T1000 (cell line): ENCODE measurements at regions not wholly inside any gene's neighbourhood (a gene's known extent, or its start where the extent isn't known, plus 50 kb on each side); places are given as distances from the start of the nearest gene placed in this dataset.

ENCODE experiments used
- DNase-seq: peaks from one replicate; lab custom pipeline; 2025; ENCODE audit warnings: mixed read lengths; lab: John Stamatoyannopoulos, UW

GRCh38 chr6:104418839-104419238, 440.9 kb downstream of the HACE1 start:
- no peak for DNase-seq

DNA sequence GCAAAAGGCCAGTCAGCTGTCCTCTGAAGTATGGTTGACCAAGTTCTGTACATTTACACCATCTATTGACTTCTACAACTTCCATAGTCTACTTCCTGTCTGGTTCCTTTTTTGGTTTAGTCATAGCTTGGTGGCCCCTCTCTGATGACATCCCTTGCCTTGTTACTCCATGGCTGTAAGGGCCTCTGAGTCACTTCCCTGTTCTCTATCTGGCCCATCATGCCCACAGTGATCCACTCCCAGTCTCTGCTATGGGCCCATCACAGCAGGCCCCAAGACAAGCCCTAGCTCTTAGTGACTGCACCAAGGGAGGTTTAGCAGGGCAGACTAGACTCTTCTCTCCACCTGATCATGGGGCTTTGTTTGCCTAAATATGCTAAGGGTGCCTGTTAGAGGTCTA, 441.6 kb downstream of the HACE1 start:
- no peak for DNase-seq

GRCh38 chr6:104414723-104415122, 445.0 kb downstream of the HACE1 start:
- no peak for DNase-seq

GRCh38 chr6:104413767-104414166, 446.0 kb downstream of the HACE1 start:
- DNase-seq, result no peak

GRCh38 chr6:104411302-104411701, 448.4 kb downstream of the HACE1 start:
- no peak for DNase-seq

- no peak for DNase-seq
These were observed 449.8 kb downstream of the HACE1 start for GRCh38 chr6:104409913-104410312.

GRCh38 chr6:104407957-104408356, 451.8 kb downstream of the HACE1 start:
- DNase-seq, result no peak

GRCh38 chr6:104404377-104404776, 455.3 kb downstream of the HACE1 start:
- no peak for DNase-seq

- DNase-seq, result no peak
These were observed 457.1 kb downstream of the HACE1 start for GRCh38 chr6:104402572-104402971.

GRCh38 chr6:104401926-104402325, 457.8 kb downstream of the HACE1 start:
- DNase-seq, result no peak

DNA sequence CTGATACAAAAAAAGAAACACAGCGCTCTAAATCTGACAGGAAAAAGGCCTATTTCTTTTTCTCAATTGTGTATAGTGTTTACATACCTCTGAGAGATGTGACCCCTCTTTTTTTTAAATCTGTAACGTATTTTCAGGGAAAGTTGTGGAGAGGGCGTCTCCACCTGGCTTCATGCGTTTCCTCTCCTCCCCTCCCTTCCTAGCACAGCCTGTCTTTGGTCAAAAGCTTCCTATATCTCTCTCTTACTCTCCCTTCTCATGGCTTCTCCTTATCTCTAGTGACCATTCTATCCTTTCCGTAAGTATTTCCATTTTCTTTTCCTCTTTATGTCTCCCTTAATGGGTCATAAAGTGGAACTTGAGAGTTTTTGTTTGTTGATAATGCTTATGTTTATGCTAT, 458.9 kb downstream of the HACE1 start:
- no peak for DNase-seq

- no peak for DNase-seq
These were observed 463.6 kb downstream of the HACE1 start for GRCh38 chr6:104396077-104396476.

DNA sequence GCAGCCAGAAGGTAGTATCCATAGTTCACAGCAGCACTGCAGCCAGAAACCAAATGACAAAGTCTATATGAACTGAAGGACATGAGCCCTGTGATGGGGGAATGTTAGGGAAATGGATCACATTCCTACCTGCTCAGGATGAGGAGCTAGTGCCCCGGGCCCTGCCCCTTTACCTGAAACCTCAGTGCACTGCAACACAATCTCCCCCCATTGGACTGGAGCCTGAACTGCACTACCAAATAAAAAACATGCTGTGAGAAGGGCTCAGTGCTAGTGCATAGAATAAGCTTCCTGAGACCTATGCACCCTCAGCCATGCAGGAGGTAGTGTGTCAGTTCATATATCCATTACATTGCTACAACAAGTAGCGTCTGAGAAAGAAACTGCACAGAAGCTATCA, 477.8 kb downstream of the HACE1 start:
- no peak for DNase-seq

DNA sequence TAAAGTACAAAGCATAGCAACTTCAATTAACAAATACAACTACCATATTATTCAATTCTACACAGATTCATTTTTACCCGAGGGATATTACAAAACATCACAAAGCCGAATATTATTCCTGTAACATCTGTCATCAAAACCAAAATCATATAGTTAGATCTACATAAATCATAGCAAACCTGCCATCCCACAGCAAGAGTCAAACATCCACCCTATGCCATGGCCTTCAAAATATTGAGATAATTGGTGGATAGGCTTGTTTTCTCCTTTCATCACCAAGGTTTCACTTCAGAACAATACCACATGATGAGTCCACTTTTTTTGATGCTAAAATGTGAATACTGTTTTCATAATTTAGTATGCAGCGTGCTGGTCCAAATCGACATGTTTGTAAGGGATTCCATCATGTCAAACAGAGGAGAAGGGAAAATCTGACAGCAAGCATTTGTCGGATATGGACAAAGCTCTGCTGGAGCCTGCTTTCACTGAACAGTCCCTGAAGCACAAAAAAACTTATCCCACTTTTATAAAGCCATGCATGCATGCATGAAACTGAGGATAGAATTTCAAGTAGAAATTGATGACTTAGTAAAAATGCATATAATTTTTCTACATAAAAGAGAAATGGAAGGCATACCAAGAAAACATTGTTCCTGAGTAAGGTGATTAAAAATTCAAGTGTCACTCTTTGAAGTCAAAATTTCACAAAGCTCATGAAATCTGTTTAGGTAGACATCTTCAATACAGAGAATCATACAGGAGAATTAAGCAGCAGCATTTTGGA, 494.1 kb downstream of the HACE1 start:
- no peak for DNase-seq

DNA sequence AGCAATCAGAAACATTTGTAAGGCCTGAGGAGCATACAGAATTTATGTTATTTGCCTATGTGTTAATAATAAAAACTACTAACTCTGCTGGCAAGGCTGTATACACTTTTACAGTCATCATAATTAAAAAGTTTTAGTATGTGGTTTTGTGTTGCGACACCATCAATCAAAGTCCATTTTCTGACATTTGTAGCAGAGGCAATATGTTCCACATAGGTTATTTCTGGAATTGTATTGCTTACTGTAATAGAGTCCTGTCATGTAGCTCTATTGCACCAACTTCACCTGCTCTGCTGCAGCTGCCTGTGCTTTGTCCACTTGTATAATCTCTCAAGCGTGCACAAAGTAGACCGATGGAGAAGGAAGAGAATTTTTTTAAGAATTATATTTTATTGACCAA, 501.8 kb downstream of the HACE1 start:
- DNase-seq, result no peak

- DNase-seq, result no peak
These were observed 503.5 kb downstream of the HACE1 start for GRCh38 chr6:104356197-104356596.

GRCh38 chr6:104349191-104349590, 510.5 kb downstream of the HACE1 start:
- DNase-seq, result no peak

DNA sequence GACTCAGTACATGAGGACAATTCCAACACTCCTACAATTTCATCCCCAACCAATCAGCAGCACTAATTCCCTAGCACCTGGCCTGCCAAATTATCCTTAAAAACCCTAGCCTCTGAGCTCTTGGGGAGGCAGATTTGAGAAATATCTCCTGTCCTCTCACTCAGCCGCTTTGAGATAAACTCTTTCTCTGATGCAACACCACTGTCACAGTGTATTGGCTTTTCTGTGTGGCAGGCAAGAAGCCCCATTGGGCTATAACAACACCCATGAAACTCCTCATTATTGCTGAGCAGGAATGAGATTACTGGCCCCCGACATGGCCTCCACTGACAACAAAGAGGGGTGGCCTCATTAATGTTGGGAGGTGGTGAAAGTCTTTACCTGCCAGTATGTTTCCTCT, 515.5 kb downstream of the HACE1 start:
- no peak for DNase-seq

- no peak for DNase-seq
These were observed 527.4 kb downstream of the HACE1 start for GRCh38 chr6:104332364-104332763.

DNA sequence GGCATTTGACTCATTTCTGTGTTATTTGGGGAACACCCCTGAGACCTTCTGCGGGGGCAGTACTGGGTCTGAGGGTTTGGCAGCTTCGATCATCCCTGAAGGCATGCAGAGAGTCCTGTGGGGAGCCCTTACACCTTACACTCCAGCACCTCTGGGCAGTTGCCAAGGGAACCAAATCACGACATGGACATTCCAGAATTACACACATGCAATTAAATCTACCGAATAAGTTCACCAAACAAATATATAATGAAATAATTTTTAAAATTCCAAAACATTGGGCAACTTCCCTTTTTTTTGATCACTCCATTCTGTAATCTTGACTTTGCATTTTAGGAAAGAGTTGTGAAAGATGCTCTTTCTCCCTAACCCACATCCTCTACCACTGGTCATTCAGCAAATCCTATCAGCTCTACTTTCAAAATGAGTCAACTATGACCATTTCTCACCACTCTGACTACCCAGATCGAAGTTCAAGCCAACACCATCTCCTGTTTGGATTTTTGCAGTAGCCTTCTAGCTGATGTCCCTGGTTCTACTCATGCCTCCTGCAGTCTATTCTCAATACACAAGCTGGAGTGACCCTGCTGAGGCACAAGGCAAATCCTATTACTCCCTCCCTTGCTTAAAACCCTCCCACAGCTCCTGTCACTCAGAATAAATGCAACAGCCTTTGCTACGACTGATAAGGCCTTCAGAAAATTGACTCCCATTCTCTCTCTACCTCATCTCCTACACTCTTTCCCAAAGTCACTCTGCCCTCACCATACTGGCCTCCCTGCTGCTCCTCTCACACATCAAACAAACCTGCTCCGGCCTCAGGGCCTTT, 533.3 kb downstream of the HACE1 start:
- DNase-seq, result peak; percentile 69

DNA sequence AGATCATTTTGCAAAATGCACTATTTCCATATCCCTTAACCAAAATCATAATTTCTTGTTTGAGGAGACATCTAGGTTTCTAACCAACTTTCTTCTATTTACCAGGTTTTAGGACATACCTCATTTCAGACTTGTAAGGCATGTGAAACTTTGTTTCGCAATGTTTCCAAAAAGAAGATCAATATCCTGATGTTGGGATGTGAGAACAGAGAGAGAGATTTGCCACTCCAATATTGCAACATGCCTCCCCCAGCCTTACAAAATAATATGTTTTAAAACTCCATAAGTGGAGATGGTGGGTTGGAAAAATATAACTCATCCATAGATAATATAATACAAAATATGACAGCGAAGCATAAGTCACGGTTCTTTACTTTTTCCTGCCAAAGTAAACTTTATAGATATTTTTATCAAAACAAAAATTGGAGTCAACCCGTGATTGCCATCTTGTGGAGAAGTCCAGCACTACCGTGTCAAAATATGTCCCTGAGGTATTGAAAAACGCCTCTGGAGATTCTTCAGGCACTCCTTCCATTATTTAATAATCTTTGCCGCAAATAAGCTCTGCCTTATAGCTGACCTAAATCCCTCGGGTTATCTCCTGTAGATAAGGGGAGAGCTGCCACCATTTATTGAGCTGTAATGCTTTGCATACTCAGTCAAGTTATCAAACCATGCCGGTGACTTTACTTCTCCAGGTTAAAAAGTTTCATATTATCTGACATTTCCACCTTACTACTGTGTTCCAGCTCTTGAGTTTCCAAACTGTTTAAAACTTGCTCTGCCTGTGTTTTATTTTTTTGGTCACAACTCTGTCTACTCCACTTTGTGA, 534.2 kb downstream of the HACE1 start:
- DNase-seq, result peak; percentile 24

DNA sequence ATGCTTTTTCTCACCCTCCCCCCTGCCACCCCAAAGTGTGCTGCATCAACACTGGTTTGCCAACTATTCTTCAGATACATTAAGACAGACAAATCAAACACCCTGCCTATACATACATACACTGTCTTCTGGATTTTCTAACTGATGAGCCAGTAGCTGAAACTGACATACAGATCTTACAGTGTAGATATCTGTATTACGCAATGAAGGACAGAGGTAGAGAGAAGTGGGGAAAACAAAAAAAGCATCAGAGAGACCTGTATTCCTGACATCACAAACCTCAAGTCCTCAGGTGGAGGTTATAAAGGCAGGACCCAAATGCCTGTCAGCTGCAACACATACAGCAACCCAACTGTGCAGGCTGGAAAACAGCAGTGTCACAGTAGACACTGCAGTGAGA, 535.4 kb downstream of the HACE1 start:
- DNase-seq, result no peak
